RWPE2 (cell line): ENCODE measurements at regions not wholly inside any gene's neighbourhood (a gene's known extent, or its start where the extent isn't known, plus 50 kb on each side); places are given as distances from the start of the nearest gene placed in this dataset.

ENCODE experiments used
- ATAC-seq: fragments of 200-7000 bp; cut with Tn5 transposase; 3 replicates; pipeline ENCODE4 v1.9.1; 2021; ENCODE audit warnings: low read depth
- DNase-seq: peaks from one replicate; pipeline ENCODE4 v3.0.0-alpha.2; 2020; ENCODE audit warnings: low spot score
- H3K27ac ChIP-seq: fragments of 450-650 bp; 2 replicates; pipeline ENCODE4 v1.5.1; 2017; ENCODE audit warnings: mild to moderate bottlenecking; ENCODE audit not compliant: poor library complexity, severe bottlenecking
- H3K27me3 ChIP-seq: fragments of 250-450 bp; sonication (Bioruptor Pico); 2 replicates; pipeline ENCODE4 v1.5.1; 2021; ENCODE audit warnings: mild to moderate bottlenecking, moderate library complexity; ENCODE audit not compliant: insufficient read depth, poor library complexity, severe bottlenecking
- H3K36me3 ChIP-seq: fragments of 250-450 bp; sonication (Bioruptor Pico); 2 replicates; pipeline ENCODE4 v1.5.1; 2020; ENCODE audit warnings: low read depth, mild to moderate bottlenecking, moderate library complexity
- H3K4me1 ChIP-seq: fragments of 250-450 bp; sonication (Bioruptor Pico); 2 replicates; pipeline ENCODE4 v1.5.1; 2021; ENCODE audit warnings: mild to moderate bottlenecking, moderate library complexity; ENCODE audit not compliant: insufficient read depth, poor library complexity, severe bottlenecking
- H3K4me3 ChIP-seq: fragments of 250-450 bp; sonication (Bioruptor Pico); 2 replicates; pipeline ENCODE4 v1.5.1; 2021; ENCODE audit warnings: mild to moderate bottlenecking, moderate library complexity; ENCODE audit not compliant: severe bottlenecking
- H3K9me3 ChIP-seq: fragments of 250-450 bp; sonication (Bioruptor Pico); 2 replicates; pipeline ENCODE4 v1.5.1; 2021; ENCODE audit warnings: mild to moderate bottlenecking, moderate library complexity; ENCODE audit not compliant: severe bottlenecking
- CTCF ChIP-seq: fragments of 450-650 bp; IDR thresholded peaks from one replicate; pipeline ENCODE4 v1.5.1; 2017; ENCODE audit warnings: mild to moderate bottlenecking, moderate library complexity; ENCODE audit not compliant: poor library complexity, severe bottlenecking

GRCh38 chr3:132236701-132237651, 80.2 kb upstream of the ACP3 start:
- TF ChIP-seq CTCF = no peak
- Histone ChIP-seq H3K9me3 (no peaks in the 10 kb centered on the region), H3K4me1 (no peaks in the 10 kb centered on the region), H3K27me3 (no peaks in the 10 kb centered on the region), H3K4me3 (no peak overlapping the region), H3K36me3 (no peaks in the 10 kb centered on the region), H3K27ac (no peak overlapping the region)
- DNase-seq = no peak
- ATAC-seq = no peak

GRCh38 chr3:132237652-132238032, 79.6 kb upstream of the ACP3 start:
- Histone ChIP-seq H3K9me3 (no peaks in the 10 kb centered on the region), H3K4me1 (no peaks in the 10 kb centered on the region), H3K36me3 (no peaks in the 10 kb centered on the region), H3K27me3 (no peaks in the 10 kb centered on the region), H3K27ac (no peak overlapping the region), H3K4me3 (no peak overlapping the region)
- TF ChIP-seq CTCF = no peak
- ATAC-seq = no peak
- DNase-seq = no peak

GRCh38 chr3:132239587-132239986, 77.6 kb upstream of the ACP3 start:
- no peak overlapping the region for H3K27ac ChIP-seq
- no peak overlapping the region for H3K4me3 ChIP-seq
- no peaks in the 10 kb centered on the region for H3K27me3 ChIP-seq
- no peak for TF ChIP-seq CTCF
- no peaks in the 10 kb centered on the region for H3K9me3 ChIP-seq
- ATAC-seq (no peak), DNase-seq (no peak)
- H3K4me1 ChIP-seq = no peaks in the 10 kb centered on the region
- H3K36me3 ChIP-seq = no peaks in the 10 kb centered on the region

- DNase-seq = no peak
- TF ChIP-seq CTCF = no peak
Measured at GRCh38 chr3:132241776-132242514, 75.3 kb upstream of the ACP3 start.

More at GRCh38 chr3:132241776-132242514, 75.3 kb upstream of the ACP3 start:
- Histone ChIP-seq H3K27ac (no peak overlapping the region), H3K36me3 (no peaks in the 10 kb centered on the region), H3K27me3 (no peaks in the 10 kb centered on the region), H3K4me1 (no peaks in the 10 kb centered on the region), H3K4me3 (no peak overlapping the region), H3K9me3 (no peaks in the 10 kb centered on the region)
- no peak for ATAC-seq
